Right cardiac atrium (tissue), 5 donors: ENCODE measurements at regions not wholly inside any gene's neighbourhood (a gene's known extent, or its start where the extent isn't known, plus 50 kb on each side); places are given as distances from the start of the nearest gene placed in this dataset.

ENCODE experiments used
- ATAC-seq, 2 donors: fragments of 200-7000 bp; cut with Tn5 transposase; one replicate each; pipeline versions ENCODE4 v1.8.0 to v1.9.1; 2020; ENCODE audit warnings: moderate library complexity in 2 of 2, mild to moderate bottlenecking in 1 of 2
- DNase-seq, 3 donors: peaks; one replicate each; pipeline ENCODE4 v3.0.0-alpha.2; 2020
- H3K27ac ChIP-seq: one replicate; pipeline ENCODE4 v1.5.1; 2013; ENCODE audit warnings: mild to moderate bottlenecking, low read length, control low read depth, moderate library complexity
- H3K27me3 ChIP-seq: one replicate; pipeline ENCODE4 v1.6.1; 2013; ENCODE audit not compliant: control insufficient read depth, insufficient read depth
- H3K4me1 ChIP-seq: one replicate; pipeline ENCODE4 v1.6.1; 2013; ENCODE audit warnings: low read length; ENCODE audit not compliant: control insufficient read depth, insufficient read depth
- H3K4me3 ChIP-seq: one replicate; pipeline ENCODE4 v1.5.1; 2013; ENCODE audit warnings: low read length, control low read depth
- H3K9me3 ChIP-seq: one replicate; pipeline ENCODE4 v1.6.1; 2013; ENCODE audit warnings: low read length; ENCODE audit not compliant: control insufficient read depth
- WGBS: extraction: QIAGEN DNeasy Blood & Tissue Kit; methylation state at CpG from one replicate; pipeline ENCODE4 v1.1.7; 2013; 5-methylcytosine and 5-hydroxymethylcytosine counted together
- intact Hi-C, 4 donors: fragments of 100-400 bp; cut with DNase I; formaldehyde crosslinking; loops; one replicate each; pipeline versions ENCODE4 v1.11.0 to v1.14.0; 2022 to 2023
- donor health status: healthy with polysubstance abuse.
- donor health status: DM: no; HTN: yes; CAD: no.
- donor health status: DM: no; HTN: no; CAD: no.
- donor health status: DM: no; HTN: yes; CAD: no; lungs with severe emphysema.
- donor health status: DM: yes; HTN: yes; CAD: no.

DNA sequence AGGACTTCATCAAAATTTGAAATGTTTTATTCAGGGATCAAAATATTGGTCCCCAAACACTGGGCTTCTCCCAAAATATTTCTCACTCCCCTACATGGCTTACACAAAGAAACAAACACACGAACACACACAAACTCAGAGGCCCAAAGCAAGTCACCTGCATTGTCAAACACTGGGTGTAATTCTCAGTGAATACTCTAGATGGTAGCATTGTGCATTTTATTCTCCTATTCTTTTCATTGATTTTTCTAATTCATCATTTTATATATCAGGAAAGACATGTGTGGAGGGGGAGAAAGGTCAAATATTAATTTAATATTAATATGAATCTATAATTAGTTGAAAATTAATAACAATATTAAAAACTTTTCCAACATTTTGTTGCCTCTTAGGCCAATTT lies 72.3 kb upstream of the TNMD start:
- no peak for DNase-seq
- no peaks in the 10 kb centered on the region for H3K27me3 ChIP-seq
- no peak for ATAC-seq
- intact Hi-C loops = loop anchor here in 1 of 4 donors (10.0 kb wide), 1 partner anchor 252 kb away; no protein-coding TSS in a partner anchor
- no peaks in the 10 kb centered on the region for H3K9me3 ChIP-seq
- no peak overlapping the region for H3K27ac ChIP-seq
- no peak overlapping the region for H3K4me3 ChIP-seq
- no peaks in the 10 kb centered on the region for H3K4me1 ChIP-seq
- WGBS = 40% methylated on average over 1 of the region's 1 CpG

DNA sequence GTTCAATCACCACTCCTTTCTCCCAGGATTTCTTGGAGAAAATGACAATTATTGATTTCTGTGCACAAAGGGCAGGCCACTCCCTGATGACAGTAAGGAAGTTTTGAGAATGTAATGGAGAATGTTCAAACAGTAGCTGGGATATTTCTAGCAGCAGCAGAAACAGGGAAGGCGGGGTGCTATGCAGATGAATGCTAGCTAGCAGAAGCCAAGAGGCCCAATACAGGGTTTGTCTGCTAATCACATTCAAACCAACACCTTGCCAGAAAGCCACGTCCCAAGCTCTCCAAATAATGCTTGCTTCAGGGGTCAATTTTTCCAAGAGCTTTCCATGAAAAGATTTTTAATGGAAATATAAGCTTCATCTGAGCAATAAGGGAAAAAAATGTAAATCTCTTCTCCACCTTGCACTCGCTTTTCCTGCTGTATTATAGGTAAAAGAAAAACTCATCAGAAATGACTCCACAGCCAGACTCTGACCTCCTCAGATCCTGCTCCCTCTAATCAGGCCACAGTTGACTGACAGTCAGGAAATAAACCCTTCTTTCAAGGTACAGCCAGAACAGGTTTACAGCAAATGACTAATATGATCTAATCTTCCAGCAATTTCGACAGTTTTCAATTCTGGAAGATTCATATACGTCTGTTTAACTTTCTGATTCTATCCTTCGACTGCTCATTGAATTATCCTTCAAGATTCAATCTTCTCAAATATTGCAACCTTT lies 84.7 kb upstream of the PCDH19 start:
- 78% methylated on average over 6 of the region's 6 CpGs for WGBS
- H3K4me1 ChIP-seq = no peaks in the 10 kb centered on the region
- H3K27me3 ChIP-seq = no peaks in the 10 kb centered on the region
- H3K9me3 ChIP-seq = no peaks in the 10 kb centered on the region
- intact Hi-C loops = no loop called here
- H3K4me3 ChIP-seq = no peak overlapping the region
- DNase-seq = no peak
- no peak for ATAC-seq
- no peak overlapping the region for H3K27ac ChIP-seq

DNA sequence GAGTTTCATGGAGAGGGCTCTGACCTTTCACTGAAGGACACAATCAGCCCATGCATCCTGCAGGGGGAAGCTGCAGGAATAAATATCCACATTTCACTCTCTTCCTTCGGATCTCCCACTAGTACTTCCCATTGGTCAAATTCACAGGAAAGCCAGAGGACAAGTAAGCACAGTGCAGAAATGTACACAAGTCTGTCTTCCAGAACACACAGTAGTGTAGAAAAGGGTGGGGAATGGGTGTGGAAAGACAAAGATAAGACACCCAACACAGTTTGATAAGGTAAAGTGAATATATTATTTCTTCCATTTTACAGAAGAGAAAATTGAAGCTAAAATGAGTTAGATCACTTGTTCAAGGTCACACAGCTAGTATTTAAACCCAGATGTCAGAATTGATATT lies 81.1 kb upstream of the PCDH19 start:
- no peak for DNase-seq
- 61% methylated on average over 1 of the region's 1 CpG for WGBS
- no peaks in the 10 kb centered on the region for H3K9me3 ChIP-seq
- intact Hi-C loops = no loop called here
- no peak overlapping the region for H3K4me3 ChIP-seq
- no peak overlapping the region for H3K27ac ChIP-seq
- no peaks in the 10 kb centered on the region for H3K4me1 ChIP-seq
- ATAC-seq = no peak
- no peaks in the 10 kb centered on the region for H3K27me3 ChIP-seq

DNA sequence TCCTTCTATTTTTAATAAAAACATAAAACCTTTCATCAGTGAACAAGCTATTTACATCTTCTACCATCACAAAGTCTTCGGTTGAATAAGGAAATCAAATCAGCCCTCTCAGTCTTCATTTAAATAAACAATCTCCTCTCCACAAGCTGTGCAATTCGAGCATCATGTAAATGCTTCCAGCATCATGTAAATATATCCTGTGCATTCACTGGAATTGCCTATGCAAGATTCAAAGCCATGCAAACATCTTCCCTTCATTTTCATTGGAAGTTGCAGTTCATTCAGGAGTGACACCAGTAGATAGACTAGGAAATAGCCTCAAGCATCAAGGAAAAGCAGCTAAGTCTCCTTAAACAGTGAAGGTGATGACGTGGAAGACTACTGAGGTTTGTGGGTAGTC lies 77.7 kb upstream of the PCDH19 start:
- Histone ChIP-seq H3K9me3 (no peaks in the 10 kb centered on the region), H3K4me1 (no peaks in the 10 kb centered on the region), H3K27me3 (no peaks in the 10 kb centered on the region), H3K27ac (no peak overlapping the region), H3K4me3 (no peak overlapping the region)
- intact Hi-C loops = no loop called here
- DNase-seq = no peak
- ATAC-seq = no peak
- WGBS = 75% methylated on average over 3 of the region's 3 CpGs

DNA sequence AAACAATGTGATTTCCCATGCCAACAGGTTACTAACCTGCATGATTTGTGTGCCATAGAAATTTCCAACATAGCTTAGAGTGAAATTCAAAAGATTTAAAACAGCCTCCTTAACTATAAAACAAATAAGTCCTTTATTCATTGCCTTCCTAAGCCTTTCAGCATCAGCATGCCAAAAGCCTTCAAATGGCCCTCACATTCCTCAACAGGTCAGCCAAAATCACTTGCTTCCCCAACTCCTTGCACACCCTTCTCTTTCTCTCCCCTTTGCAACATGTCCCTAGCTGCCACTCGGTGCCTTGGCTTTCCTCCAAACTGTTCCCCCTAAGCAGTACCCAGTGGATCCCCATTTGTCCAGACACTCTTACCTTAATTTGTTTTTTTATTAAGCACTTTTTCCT lies 74.9 kb upstream of the PCDH19 start:
- WGBS = 64% methylated on average over 1 of the region's 1 CpG
- intact Hi-C loops = no loop called here

DNA sequence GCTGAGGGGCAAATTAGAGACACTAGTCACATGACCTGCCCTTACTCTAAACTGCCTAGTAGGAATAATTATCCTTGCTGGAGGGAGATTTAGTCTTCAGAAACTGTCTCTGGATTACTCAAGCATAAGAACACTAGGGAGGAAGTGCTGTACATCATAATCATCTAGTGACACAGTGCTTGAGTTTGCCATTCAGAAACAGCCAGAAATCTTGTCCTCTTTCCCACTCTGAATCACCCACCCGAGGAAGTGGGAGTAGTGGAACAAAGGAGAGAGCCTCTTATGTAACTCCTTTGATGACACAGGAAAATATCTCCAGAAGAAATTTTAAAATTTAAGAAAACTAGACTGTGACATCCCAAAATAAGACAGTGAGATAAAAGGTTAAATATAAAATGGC lies 69.3 kb upstream of the PCDH19 start:
- H3K4me3 ChIP-seq = no peak overlapping the region
- intact Hi-C loops = no loop called here
- ATAC-seq (no peak), DNase-seq (no peak)
- no peak overlapping the region for H3K27ac ChIP-seq
- H3K9me3 ChIP-seq = no peaks in the 10 kb centered on the region
- WGBS = 45% methylated on average over 1 of the region's 1 CpG
- peaks cover 1% of the 10 kb centered on the region for H3K4me1 ChIP-seq
- no peaks in the 10 kb centered on the region for H3K27me3 ChIP-seq

More for the DNA sequence above, 74.9 kb upstream of the PCDH19 start:
- Histone ChIP-seq H3K4me3 (no peak overlapping the region), H3K9me3 (no peaks in the 10 kb centered on the region), H3K4me1 (no peaks in the 10 kb centered on the region), H3K27me3 (no peaks in the 10 kb centered on the region), H3K27ac (no peak overlapping the region)
- DNase-seq (no peak), ATAC-seq (no peak)

DNA sequence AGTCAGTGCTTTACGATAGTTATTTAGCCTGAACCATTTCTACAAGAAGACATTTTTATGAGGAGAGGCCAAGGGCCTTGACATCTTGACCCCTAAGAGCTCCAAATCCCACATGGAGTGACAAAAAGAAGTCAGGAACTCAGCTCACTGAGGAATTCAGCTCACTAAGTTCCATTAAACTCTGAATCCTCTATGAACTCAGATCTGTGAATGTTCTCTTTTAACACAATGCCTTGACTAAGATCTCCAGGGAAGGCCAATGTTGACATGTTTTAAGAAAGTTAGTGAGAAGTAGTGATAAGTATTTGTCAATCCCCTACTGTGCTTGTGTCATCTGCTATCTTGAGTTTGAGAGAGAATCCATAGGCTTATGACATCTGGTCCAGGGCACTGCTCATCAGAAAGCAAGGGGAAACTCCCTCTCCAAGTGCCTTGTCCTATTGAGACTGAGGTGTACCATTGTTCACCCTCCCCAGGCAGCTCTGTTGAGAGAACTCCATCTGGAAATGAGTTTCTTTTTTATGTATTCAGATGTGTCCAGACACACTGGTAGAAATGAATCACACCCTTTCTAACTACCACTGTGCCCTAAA lies 68.7 kb upstream of the PCDH19 start:
- Histone ChIP-seq H3K27me3 (no peaks in the 10 kb centered on the region), H3K4me3 (no peak overlapping the region), H3K9me3 (no peaks in the 10 kb centered on the region), H3K4me1 (peaks cover 1% of the 10 kb centered on the region), H3K27ac (no peak overlapping the region)
- DNase-seq = no peak
- intact Hi-C loops = no loop called here
- 70% methylated on average over 1 of the region's 1 CpG for WGBS
- no peak for ATAC-seq

DNA sequence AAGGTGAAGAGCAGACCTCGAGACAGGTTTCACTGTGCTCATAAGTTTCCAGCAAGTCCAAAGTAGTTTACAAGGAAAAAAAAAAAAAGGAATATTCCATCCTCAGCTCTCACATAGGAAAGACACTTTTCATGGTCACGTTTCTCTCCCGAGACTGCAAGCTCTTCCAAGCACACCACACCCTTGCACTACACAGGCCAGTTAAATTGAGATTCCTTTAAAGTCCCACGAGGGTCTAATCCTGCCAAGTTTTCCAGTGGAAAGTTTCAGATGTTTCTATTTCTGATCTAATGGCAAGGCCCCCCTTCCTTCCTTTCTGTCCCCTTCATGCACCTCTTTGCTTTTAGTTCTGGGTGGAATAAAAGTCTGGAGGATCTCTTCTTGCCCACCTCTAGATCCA lies 67.9 kb upstream of the PCDH19 start:
- no peaks in the 10 kb centered on the region for H3K9me3 ChIP-seq
- no peak overlapping the region for H3K4me3 ChIP-seq
- DNase-seq = no peak
- peak; percentile 62 to 70 for ATAC-seq
- intact Hi-C loops = no loop called here
- 27% methylated on average over 4 of the region's 4 CpGs for WGBS
- H3K4me1 ChIP-seq = peaks cover 1% of the 10 kb centered on the region
- H3K27me3 ChIP-seq = no peaks in the 10 kb centered on the region
- H3K27ac ChIP-seq = no peak overlapping the region

DNA sequence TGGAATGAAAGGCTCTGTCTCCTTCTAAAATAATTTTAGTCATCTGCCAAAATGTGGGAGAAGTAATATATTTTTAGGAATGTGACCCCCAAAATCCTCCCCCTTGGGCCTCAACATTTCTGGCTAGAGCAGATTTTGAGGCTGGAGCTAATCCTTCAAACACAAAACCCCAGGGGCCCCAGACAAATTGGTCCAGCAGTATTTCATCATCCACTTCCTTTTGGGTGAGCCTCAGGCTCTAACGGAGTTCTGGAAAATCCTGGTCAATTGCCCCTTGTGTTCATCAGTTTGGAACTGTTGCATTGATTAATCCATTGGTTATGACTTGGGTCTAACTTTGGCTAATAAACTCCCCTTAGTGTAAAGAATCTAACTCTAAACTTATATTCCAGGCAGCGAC lies 67.4 kb upstream of the PCDH19 start:
- Histone ChIP-seq H3K27me3 (no peaks in the 10 kb centered on the region), H3K27ac (no peak overlapping the region), H3K4me3 (no peak overlapping the region), H3K4me1 (peaks cover 1% of the 10 kb centered on the region), H3K9me3 (no peaks in the 10 kb centered on the region)
- 52% methylated on average over 2 of the region's 2 CpGs for WGBS
- ATAC-seq = no peak
- DNase-seq = peak in 1 of 3 donors; percentile 29
- intact Hi-C loops = no loop called here
